Activated T-cell treated with anti-CD3 and anti-CD28 coated beads, Interleukin-2, amount 50 U/mL, for 24 hours (primary cell): ENCODE measurements at regions not wholly inside any gene's neighbourhood (a gene's known extent, or its start where the extent isn't known, plus 50 kb on each side); places are given as distances from the start of the nearest gene placed in this dataset.
"Not testable (repeated sequence)": the region's sequence is repeated elsewhere in the genome, so short reads cannot be mapped to it uniquely, and the experiment has no call there.

Experiments
- DNase-seq: peaks from one replicate; pipeline ENCODE4 v3.0.0-alpha.2; 2020
- H3K27ac Mint-ChIP-seq: 2 replicates; pipeline ENCODE4 v1.8.0; 2020; ENCODE audit warnings: mild to moderate bottlenecking, mixed read lengths
- H3K27me3 Mint-ChIP-seq: 2 replicates; pipeline ENCODE4 v1.8.0; 2020; ENCODE audit warnings: mixed read lengths
- H3K36me3 Mint-ChIP-seq: 2 replicates; pipeline ENCODE4 v1.8.0; 2020; ENCODE audit warnings: low read depth, mixed read lengths
- H3K4me1 Mint-ChIP-seq: 2 replicates; pipeline ENCODE4 v1.8.0; 2020; ENCODE audit warnings: low read depth, mixed read lengths
- H3K4me3 Mint-ChIP-seq: 2 replicates; pipeline ENCODE4 v1.8.0; 2020; ENCODE audit warnings: mild to moderate bottlenecking, moderate library complexity, mixed read lengths
- H3K9me3 Mint-ChIP-seq: 2 replicates; pipeline ENCODE4 v1.8.0; 2020; ENCODE audit warnings: mixed read lengths

GRCh38 chr13:66200555-66200954 is 1029.6 kb downstream of the PCDH9 start:
- Mint-ChIP-seq H3K27ac (no peak overlapping the region), H3K36me3 (no peaks in the 10 kb centered on the region), H3K4me3 (no peak overlapping the region), H3K9me3 (peaks cover 4% of the 10 kb centered on the region), H3K4me1 (no peaks in the 10 kb centered on the region), H3K27me3 (no peaks in the 10 kb centered on the region)
- no peak for DNase-seq

- no peak for DNase-seq
- H3K4me3 Mint-ChIP-seq: no peak overlapping the region
These were observed 1034.9 kb downstream of the PCDH9 start for GRCh38 chr13:66195238-66195637.

GRCh38 chr13:66189986-66190385 is 1040.2 kb downstream of the PCDH9 start:
- H3K27me3 Mint-ChIP-seq: no peaks in the 10 kb centered on the region
- H3K36me3 Mint-ChIP-seq: no peaks in the 10 kb centered on the region
- no peak overlapping the region for H3K27ac Mint-ChIP-seq
- H3K4me1 Mint-ChIP-seq: no peaks in the 10 kb centered on the region
- H3K4me3 Mint-ChIP-seq: no peak overlapping the region
- DNase-seq: no peak
- H3K9me3 Mint-ChIP-seq: peaks cover 5% of the 10 kb centered on the region

More at GRCh38 chr13:66195238-66195637, 1034.9 kb downstream of the PCDH9 start:
- Mint-ChIP-seq H3K27ac (no peak overlapping the region), H3K4me1 (no peaks in the 10 kb centered on the region), H3K9me3 (peaks cover 10% of the 10 kb centered on the region), H3K27me3 (no peaks in the 10 kb centered on the region), H3K36me3 (no peaks in the 10 kb centered on the region)

- no peaks in the 10 kb centered on the region for H3K27me3 Mint-ChIP-seq
- peaks cover 7% of the 10 kb centered on the region for H3K9me3 Mint-ChIP-seq
- no peaks in the 10 kb centered on the region for H3K4me1 Mint-ChIP-seq
- no peak for DNase-seq
- H3K4me3 Mint-ChIP-seq: no peak overlapping the region
- no peak overlapping the region for H3K27ac Mint-ChIP-seq
- no peaks in the 10 kb centered on the region for H3K36me3 Mint-ChIP-seq
These were observed 1049.3 kb downstream of the PCDH9 start for GRCh38 chr13:66180836-66181235.

- no peak for DNase-seq
- no peak overlapping the region for H3K27ac Mint-ChIP-seq
- no peaks in the 10 kb centered on the region for H3K36me3 Mint-ChIP-seq
- H3K4me1 Mint-ChIP-seq: no peaks in the 10 kb centered on the region
- no peaks in the 10 kb centered on the region for H3K27me3 Mint-ChIP-seq
- H3K4me3 Mint-ChIP-seq: no peak overlapping the region
- H3K9me3 Mint-ChIP-seq: no peaks in the 10 kb centered on the region
These were observed 1058.2 kb downstream of the PCDH9 start for GRCh38 chr13:66171920-66172319.

GRCh38 chr13:66162470-66162869 is 1067.7 kb downstream of the PCDH9 start:
- H3K27me3 Mint-ChIP-seq: no peaks in the 10 kb centered on the region
- DNase-seq: no peak
- no peak overlapping the region for H3K27ac Mint-ChIP-seq
- H3K36me3 Mint-ChIP-seq: no peaks in the 10 kb centered on the region
- H3K4me1 Mint-ChIP-seq: no peaks in the 10 kb centered on the region
- H3K9me3 Mint-ChIP-seq: peaks cover 2% of the 10 kb centered on the region
- no peak overlapping the region for H3K4me3 Mint-ChIP-seq

GRCh38 chr13:66159511-66159910 is 1070.6 kb downstream of the PCDH9 start:
- Mint-ChIP-seq H3K4me3 (no peak overlapping the region), H3K36me3 (no peaks in the 10 kb centered on the region), H3K27ac (no peak overlapping the region), H3K4me1 (no peaks in the 10 kb centered on the region), H3K9me3 (peaks cover 2% of the 10 kb centered on the region), H3K27me3 (no peaks in the 10 kb centered on the region)
- DNase-seq: no peak

- no peak for DNase-seq
- H3K4me1 Mint-ChIP-seq: no peaks in the 10 kb centered on the region
- no peak overlapping the region for H3K4me3 Mint-ChIP-seq
- H3K36me3 Mint-ChIP-seq: no peaks in the 10 kb centered on the region
- H3K27ac Mint-ChIP-seq: no peak overlapping the region
- peaks cover 2% of the 10 kb centered on the region for H3K9me3 Mint-ChIP-seq
- H3K27me3 Mint-ChIP-seq: no peaks in the 10 kb centered on the region
These were observed 1075.2 kb downstream of the PCDH9 start for GRCh38 chr13:66154976-66155375.

- H3K4me3 Mint-ChIP-seq: no peak overlapping the region
- H3K4me1 Mint-ChIP-seq: no peaks in the 10 kb centered on the region
- peaks cover 2% of the 10 kb centered on the region for H3K9me3 Mint-ChIP-seq
- no peak for DNase-seq
- no peaks in the 10 kb centered on the region for H3K36me3 Mint-ChIP-seq
- H3K27ac Mint-ChIP-seq: no peak overlapping the region
- no peaks in the 10 kb centered on the region for H3K27me3 Mint-ChIP-seq
These were observed 1075.8 kb downstream of the PCDH9 start for GRCh38 chr13:66154354-66154753.

GRCh38 chr13:66152596-66152995 is 1077.5 kb downstream of the PCDH9 start:
- Mint-ChIP-seq H3K4me1 (no peaks in the 10 kb centered on the region), H3K9me3 (peaks cover 1% of the 10 kb centered on the region), H3K27me3 (no peaks in the 10 kb centered on the region), H3K4me3 (no peak overlapping the region), H3K27ac (no peak overlapping the region), H3K36me3 (no peaks in the 10 kb centered on the region)
- DNase-seq: no peak

GRCh38 chr13:66144357-66144756 is 1085.8 kb downstream of the PCDH9 start:
- not testable (repeated sequence) for H3K4me3 Mint-ChIP-seq, H3K4me1 Mint-ChIP-seq, H3K27ac Mint-ChIP-seq, H3K27me3 Mint-ChIP-seq, H3K9me3 Mint-ChIP-seq, H3K36me3 Mint-ChIP-seq, DNase-seq

- no peak overlapping the region for H3K27ac Mint-ChIP-seq
- DNase-seq: no peak
- H3K4me3 Mint-ChIP-seq: no peak overlapping the region
- peaks cover 7% of the 10 kb centered on the region for H3K9me3 Mint-ChIP-seq
- H3K36me3 Mint-ChIP-seq: no peaks in the 10 kb centered on the region
- no peaks in the 10 kb centered on the region for H3K27me3 Mint-ChIP-seq
- no peaks in the 10 kb centered on the region for H3K4me1 Mint-ChIP-seq
These were observed 1090.4 kb downstream of the PCDH9 start for GRCh38 chr13:66139701-66140100.

GRCh38 chr13:66139250-66139649 is 1090.9 kb downstream of the PCDH9 start:
- H3K27ac Mint-ChIP-seq: no peak overlapping the region
- H3K4me3 Mint-ChIP-seq: no peak overlapping the region
- H3K27me3 Mint-ChIP-seq: no peaks in the 10 kb centered on the region
- no peak for DNase-seq
- H3K36me3 Mint-ChIP-seq: no peaks in the 10 kb centered on the region
- H3K4me1 Mint-ChIP-seq: no peaks in the 10 kb centered on the region
- H3K9me3 Mint-ChIP-seq: peaks cover 7% of the 10 kb centered on the region

GRCh38 chr13:66138172-66138811 is 1091.8 kb downstream of the PCDH9 start:
- DNase-seq: no peak
- H3K27me3 Mint-ChIP-seq: no peaks in the 10 kb centered on the region
- H3K4me3 Mint-ChIP-seq: no peak overlapping the region
- H3K36me3 Mint-ChIP-seq: no peaks in the 10 kb centered on the region
- peaks cover 7% of the 10 kb centered on the region for H3K9me3 Mint-ChIP-seq
- H3K4me1 Mint-ChIP-seq: no peaks in the 10 kb centered on the region
- no peak overlapping the region for H3K27ac Mint-ChIP-seq

GRCh38 chr13:66137384-66137783 is 1092.8 kb downstream of the PCDH9 start:
- H3K9me3 Mint-ChIP-seq: peaks cover 7% of the 10 kb centered on the region

More at GRCh38 chr13:66137384-66137783, 1092.8 kb downstream of the PCDH9 start:
- no peak for DNase-seq
- H3K27ac Mint-ChIP-seq: no peak overlapping the region
- no peaks in the 10 kb centered on the region for H3K4me1 Mint-ChIP-seq
- no peaks in the 10 kb centered on the region for H3K27me3 Mint-ChIP-seq
- no peak overlapping the region for H3K4me3 Mint-ChIP-seq
- H3K36me3 Mint-ChIP-seq: no peaks in the 10 kb centered on the region
